IPS-NIHi11 (cell line): ENCODE measurements at regions not wholly inside any gene's neighbourhood (a gene's known extent, or its start where the extent isn't known, plus 50 kb on each side); places are given as distances from the start of the nearest gene placed in this dataset.

Experiments used
- DNase-seq: peaks from one replicate; pipeline ENCODE4 v3.0.0; 2012; ENCODE audit warnings: mixed read lengths, low spot score

- DNase-seq: no peak
Measured at GRCh38 chr4:180925805-180926204, 1317.4 kb upstream of the TENM3 start.

- peak; percentile 17 for DNase-seq
Measured at GRCh38 chr4:180926277-180926676, 1316.9 kb upstream of the TENM3 start.

- DNase-seq: no peak
Measured at GRCh38 chr4:180932370-180933001, 1310.7 kb upstream of the TENM3 start.

GRCh38 chr4:180937083-180937482 lies 1306.1 kb upstream of the TENM3 start:
- no peak for DNase-seq

GRCh38 chr4:180940680-180941079 lies 1302.5 kb upstream of the TENM3 start:
- DNase-seq: no peak

- no peak for DNase-seq
Measured at GRCh38 chr4:180942367-180942916, 1300.8 kb upstream of the TENM3 start.

- DNase-seq: no peak
Measured at GRCh38 chr4:180946188-180946587, 1297.0 kb upstream of the TENM3 start.

GRCh38 chr4:180947425-180947824 lies 1295.8 kb upstream of the TENM3 start:
- no peak for DNase-seq

- no peak for DNase-seq
Measured at GRCh38 chr4:180949424-180950213, 1293.6 kb upstream of the TENM3 start.

GRCh38 chr4:180950377-180950776 lies 1292.8 kb upstream of the TENM3 start:
- no peak for DNase-seq

- DNase-seq: no peak
Measured at GRCh38 chr4:180951312-180951711, 1291.9 kb upstream of the TENM3 start.

- DNase-seq: peak; percentile 19
Measured at GRCh38 chr4:180953572-180953971, 1289.6 kb upstream of the TENM3 start.

GRCh38 chr4:180960743-180961401 lies 1282.3 kb upstream of the TENM3 start:
- DNase-seq: no peak

GRCh38 chr4:180962268-180962667 lies 1280.9 kb upstream of the TENM3 start:
- DNase-seq: no peak

GRCh38 chr4:180966312-180966711 lies 1276.9 kb upstream of the TENM3 start:
- no peak for DNase-seq

GRCh38 chr4:180967936-180968335 lies 1275.3 kb upstream of the TENM3 start:
- no peak for DNase-seq

GRCh38 chr4:180973894-180974293 lies 1269.3 kb upstream of the TENM3 start:
- DNase-seq: no peak

- DNase-seq: no peak
Measured at GRCh38 chr4:180990931-180991330, 1252.3 kb upstream of the TENM3 start.

- DNase-seq: no peak
Measured at GRCh38 chr4:180993244-180993836, 1249.9 kb upstream of the TENM3 start.

GRCh38 chr4:180994722-180995121 lies 1248.5 kb upstream of the TENM3 start:
- DNase-seq: no peak

- DNase-seq: no peak
Measured at GRCh38 chr4:180999217-180999616, 1244.0 kb upstream of the TENM3 start.

- DNase-seq: no peak
Measured at GRCh38 chr4:181004056-181004455, 1239.1 kb upstream of the TENM3 start.
